ENCODE measurements at regions not wholly inside any gene's neighbourhood (a gene's known extent, or its start where the extent isn't known, plus 50 kb on each side); places are given as distances from the start of the nearest gene placed in this dataset.

DNA sequence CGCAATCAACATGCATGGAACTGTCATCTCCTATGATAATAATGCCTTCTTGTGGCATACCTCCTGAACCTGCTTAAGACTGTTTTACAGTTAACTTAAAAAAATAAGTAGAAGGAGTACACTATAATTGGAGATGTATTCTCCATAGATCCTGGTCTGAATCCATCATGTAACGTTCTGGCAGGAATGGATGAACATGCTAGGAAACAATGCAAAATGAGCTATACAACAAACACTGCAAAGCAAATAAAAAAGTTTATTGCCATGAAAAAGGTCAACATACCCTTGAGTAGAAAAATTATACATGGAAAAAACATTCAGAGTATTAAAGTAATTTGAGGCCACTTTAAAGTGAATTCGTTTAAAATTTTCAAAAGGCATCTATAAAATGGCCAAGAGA is 71.5 kb upstream of the SCN7A start:
- DNase-seq: no peak

- DNase-seq: no peak
Observed at GRCh38 chr2:166563894-166564293, 69.8 kb upstream of the SCN7A start.

GRCh38 chr2:166560022-166560421 is 66.0 kb upstream of the SCN7A start:
- DNase-seq: no peak

DNA sequence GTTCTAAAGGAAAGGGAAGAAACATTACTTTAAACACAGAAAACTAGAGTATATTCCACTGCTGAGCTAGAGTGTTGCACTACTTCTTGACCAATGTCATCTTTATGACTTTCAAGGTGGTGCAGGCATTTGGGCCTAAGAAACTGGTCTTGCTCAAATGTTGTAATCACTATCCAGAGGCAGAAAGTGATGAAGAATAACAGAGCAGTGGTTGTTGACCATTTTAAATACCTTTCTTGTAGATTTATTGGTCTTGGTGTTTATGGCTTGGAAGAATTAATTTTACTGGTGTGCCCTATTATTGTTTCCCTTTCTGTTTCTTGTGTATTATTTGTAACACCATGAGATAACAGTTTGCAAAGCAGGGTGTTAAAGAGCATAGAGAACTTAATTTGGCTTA is 56.9 kb upstream of the SCN7A start:
- no peak for DNase-seq

DNA sequence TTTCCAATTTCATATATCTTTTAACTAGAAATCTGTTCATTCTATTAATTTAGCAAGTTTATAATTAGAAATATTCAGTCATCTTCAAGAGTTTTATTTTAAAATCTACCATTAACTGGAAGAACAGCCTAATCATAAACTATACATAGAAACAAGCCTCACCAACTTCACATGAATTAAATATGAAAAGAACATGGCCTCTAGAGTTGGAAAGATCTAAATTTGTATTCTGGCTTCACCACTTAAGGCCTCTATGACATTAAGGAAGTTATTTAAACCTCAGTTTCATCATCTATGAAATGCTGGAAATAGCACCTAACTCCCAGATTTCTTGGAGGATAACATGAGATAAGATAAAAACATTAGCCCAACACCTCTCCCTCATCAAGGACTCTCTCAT is 51.4 kb upstream of the SCN7A start:
- no peak for DNase-seq
